ENCODE measurements at regions not wholly inside any gene's neighbourhood (a gene's known extent, or its start where the extent isn't known, plus 50 kb on each side); places are given as distances from the start of the nearest gene placed in this dataset.

GRCh38 chr5:158172005-158172404, 313.1 kb upstream of the CLINT1 start:
- Histone ChIP-seq H3K27ac (ENCODE audit: low read length) (no peak overlapping the region), H3K4me1 (ENCODE audit: control insufficient read depth, insufficient read depth, low read length) (no peaks in the 10 kb centered on the region), H3K36me3 (ENCODE audit: control insufficient read depth, insufficient read depth, low read length) (no peaks in the 10 kb centered on the region), H3K9me3 (ENCODE audit: control insufficient read depth, insufficient read depth, low read length) (no peaks in the 10 kb centered on the region), H3K27me3 (ENCODE audit: control insufficient read depth, insufficient read depth, low read length) (no peaks in the 10 kb centered on the region), H3K4me3 (ENCODE audit: low read length) (no peak overlapping the region)
- DNase-seq (ENCODE audit: low read depth, low spot score), result no peak
- whole genome bisulfite sequencing (ENCODE audit: insufficient coverage, insufficient read length), result no CpG with 5 or more reads among the region's 2 CpGs

- Histone ChIP-seq H3K27me3 (ENCODE audit: control insufficient read depth, insufficient read depth, low read length) (no peaks in the 10 kb centered on the region), H3K36me3 (ENCODE audit: control insufficient read depth, insufficient read depth, low read length) (no peaks in the 10 kb centered on the region), H3K4me1 (ENCODE audit: control insufficient read depth, insufficient read depth, low read length) (no peaks in the 10 kb centered on the region), H3K9me3 (ENCODE audit: control insufficient read depth, insufficient read depth, low read length) (no peaks in the 10 kb centered on the region), H3K27ac (ENCODE audit: low read length) (no peak overlapping the region), H3K4me3 (ENCODE audit: low read length) (no peak overlapping the region)
- DNase-seq (ENCODE audit: low read depth, low spot score), result no peak
- no CpG with 5 or more reads among the region's 2 CpGs for WGBS (ENCODE audit: insufficient coverage, insufficient read length)
Measured at GRCh38 chr5:158170534-158170933, 311.6 kb upstream of the CLINT1 start.

GRCh38 chr5:158170060-158170459, 311.1 kb upstream of the CLINT1 start:
- H3K9me3 ChIP-seq (ENCODE audit: control insufficient read depth, insufficient read depth, low read length), result no peaks in the 10 kb centered on the region
- no CpG with 5 or more reads among the region's 3 CpGs for WGBS (ENCODE audit: insufficient coverage, insufficient read length)

GRCh38 chr5:158166424-158166823, 307.5 kb upstream of the CLINT1 start:
- Histone ChIP-seq H3K27ac (ENCODE audit: low read length) (no peak overlapping the region), H3K4me1 (ENCODE audit: control insufficient read depth, insufficient read depth, low read length) (no peaks in the 10 kb centered on the region), H3K4me3 (ENCODE audit: low read length) (no peak overlapping the region), H3K36me3 (ENCODE audit: control insufficient read depth, insufficient read depth, low read length) (no peaks in the 10 kb centered on the region), H3K27me3 (ENCODE audit: control insufficient read depth, insufficient read depth, low read length) (no peaks in the 10 kb centered on the region), H3K9me3 (ENCODE audit: control insufficient read depth, insufficient read depth, low read length) (no peaks in the 10 kb centered on the region)
- no peak for DNase-seq (ENCODE audit: low read depth, low spot score)
- no CpG with 5 or more reads among the region's 5 CpGs for WGBS (ENCODE audit: insufficient coverage, insufficient read length)

More at GRCh38 chr5:158170060-158170459, 311.1 kb upstream of the CLINT1 start:
- H3K27ac ChIP-seq (ENCODE audit: low read length), result no peak overlapping the region
- H3K27me3 ChIP-seq (ENCODE audit: control insufficient read depth, insufficient read depth, low read length), result no peaks in the 10 kb centered on the region
- no peak overlapping the region for H3K4me3 ChIP-seq (ENCODE audit: low read length)
- DNase-seq (ENCODE audit: low read depth, low spot score), result no peak
- H3K36me3 ChIP-seq (ENCODE audit: control insufficient read depth, insufficient read depth, low read length), result no peaks in the 10 kb centered on the region
- no peaks in the 10 kb centered on the region for H3K4me1 ChIP-seq (ENCODE audit: control insufficient read depth, insufficient read depth, low read length)

- H3K27me3 ChIP-seq (ENCODE audit: control insufficient read depth, insufficient read depth, low read length), result no peaks in the 10 kb centered on the region
- no peak for DNase-seq (ENCODE audit: low read depth, low spot score)
- H3K4me1 ChIP-seq (ENCODE audit: control insufficient read depth, insufficient read depth, low read length), result no peaks in the 10 kb centered on the region
- no peaks in the 10 kb centered on the region for H3K9me3 ChIP-seq (ENCODE audit: control insufficient read depth, insufficient read depth, low read length)
- no peak overlapping the region for H3K27ac ChIP-seq (ENCODE audit: low read length)
- no peak overlapping the region for H3K4me3 ChIP-seq (ENCODE audit: low read length)
- no peaks in the 10 kb centered on the region for H3K36me3 ChIP-seq (ENCODE audit: control insufficient read depth, insufficient read depth, low read length)
Measured at GRCh38 chr5:158165647-158166046, 306.7 kb upstream of the CLINT1 start.

- no peak overlapping the region for H3K4me3 ChIP-seq (ENCODE audit: low read length)
- no CpG with 5 or more reads among the region's 4 CpGs for WGBS (ENCODE audit: insufficient coverage, insufficient read length)
- DNase-seq (ENCODE audit: low read depth, low spot score), result no peak
- no peak overlapping the region for H3K27ac ChIP-seq (ENCODE audit: low read length)
- H3K9me3 ChIP-seq (ENCODE audit: control insufficient read depth, insufficient read depth, low read length), result no peaks in the 10 kb centered on the region
- H3K4me1 ChIP-seq (ENCODE audit: control insufficient read depth, insufficient read depth, low read length), result no peaks in the 10 kb centered on the region
- no peaks in the 10 kb centered on the region for H3K27me3 ChIP-seq (ENCODE audit: control insufficient read depth, insufficient read depth, low read length)
- no peaks in the 10 kb centered on the region for H3K36me3 ChIP-seq (ENCODE audit: control insufficient read depth, insufficient read depth, low read length)
Measured at GRCh38 chr5:158164296-158165047, 305.5 kb upstream of the CLINT1 start.

- DNase-seq (ENCODE audit: low read depth, low spot score), result no peak
- Histone ChIP-seq H3K4me1 (ENCODE audit: control insufficient read depth, insufficient read depth, low read length) (no peaks in the 10 kb centered on the region), H3K27me3 (ENCODE audit: control insufficient read depth, insufficient read depth, low read length) (no peaks in the 10 kb centered on the region), H3K36me3 (ENCODE audit: control insufficient read depth, insufficient read depth, low read length) (no peaks in the 10 kb centered on the region), H3K27ac (ENCODE audit: low read length) (no peak overlapping the region), H3K9me3 (ENCODE audit: control insufficient read depth, insufficient read depth, low read length) (no peaks in the 10 kb centered on the region), H3K4me3 (ENCODE audit: low read length) (no peak overlapping the region)
- no CpG with 5 or more reads among the region's 9 CpGs for WGBS (ENCODE audit: insufficient coverage, insufficient read length)
Measured at GRCh38 chr5:158163451-158164295, 304.7 kb upstream of the CLINT1 start.

- no peaks in the 10 kb centered on the region for H3K36me3 ChIP-seq (ENCODE audit: control insufficient read depth, insufficient read depth, low read length)
- no peaks in the 10 kb centered on the region for H3K9me3 ChIP-seq (ENCODE audit: control insufficient read depth, insufficient read depth, low read length)
- no peak overlapping the region for H3K27ac ChIP-seq (ENCODE audit: low read length)
- no peaks in the 10 kb centered on the region for H3K27me3 ChIP-seq (ENCODE audit: control insufficient read depth, insufficient read depth, low read length)
- no peaks in the 10 kb centered on the region for H3K4me1 ChIP-seq (ENCODE audit: control insufficient read depth, insufficient read depth, low read length)
- no peak overlapping the region for H3K4me3 ChIP-seq (ENCODE audit: low read length)
- no peak for DNase-seq (ENCODE audit: low read depth, low spot score)
- no CpG with 5 or more reads among the region's 11 CpGs for WGBS (ENCODE audit: insufficient coverage, insufficient read length)
Measured at GRCh38 chr5:158162479-158163034, 303.6 kb upstream of the CLINT1 start.

- Histone ChIP-seq H3K36me3 (ENCODE audit: control insufficient read depth, insufficient read depth, low read length) (no peaks in the 10 kb centered on the region), H3K27ac (ENCODE audit: low read length) (no peak overlapping the region), H3K9me3 (ENCODE audit: control insufficient read depth, insufficient read depth, low read length) (no peaks in the 10 kb centered on the region), H3K4me1 (ENCODE audit: control insufficient read depth, insufficient read depth, low read length) (no peaks in the 10 kb centered on the region), H3K27me3 (ENCODE audit: control insufficient read depth, insufficient read depth, low read length) (no peaks in the 10 kb centered on the region), H3K4me3 (ENCODE audit: low read length) (no peak overlapping the region)
- no CpG with 5 or more reads among the region's 5 CpGs for WGBS (ENCODE audit: insufficient coverage, insufficient read length)
- DNase-seq (ENCODE audit: low read depth, low spot score), result no peak
Measured at GRCh38 chr5:158162026-158162425, 303.1 kb upstream of the CLINT1 start.

GRCh38 chr5:158159621-158160020, 300.7 kb upstream of the CLINT1 start:
- Histone ChIP-seq H3K27ac (ENCODE audit: low read length) (no peak overlapping the region), H3K9me3 (ENCODE audit: control insufficient read depth, insufficient read depth, low read length) (no peaks in the 10 kb centered on the region), H3K4me3 (ENCODE audit: low read length) (no peak overlapping the region), H3K27me3 (ENCODE audit: control insufficient read depth, insufficient read depth, low read length) (no peaks in the 10 kb centered on the region), H3K36me3 (ENCODE audit: control insufficient read depth, insufficient read depth, low read length) (no peaks in the 10 kb centered on the region), H3K4me1 (ENCODE audit: control insufficient read depth, insufficient read depth, low read length) (no peaks in the 10 kb centered on the region)
- no CpG with 5 or more reads among the region's 4 CpGs for WGBS (ENCODE audit: insufficient coverage, insufficient read length)
- DNase-seq (ENCODE audit: low read depth, low spot score), result no peak

Measured in iPS DF 6.9 (cell line).